Calu3 (cell line): ENCODE measurements at regions not wholly inside any gene's neighbourhood (a gene's known extent, or its start where the extent isn't known, plus 50 kb on each side); places are given as distances from the start of the nearest gene placed in this dataset.

ENCODE experiments used
- BruUV-seq: library from RNA; stranded (reverse); fragments of 400-500 nt; replicated peaks from 2 replicates; lab custom pipeline; 2021; lab: Mats Ljungman, UMichigan
- CTCF ChIA-PET: fragments of 300-600 bp; sonication (Branson Sonifier 250); formaldehyde crosslinking; loops from one replicate; lab custom pipeline; 2022; ENCODE audit warnings: antibody characterized with exemption; lab: Charles Lee
- DNase-seq: peaks from one replicate; pipeline ENCODE4 v3.0.0; 2022
- H3K27ac Mint-ChIP-seq: one replicate; pipeline ENCODE4 v1.8.0; 2022; ENCODE audit warnings: mixed read lengths; ENCODE audit not compliant: unreplicated experiment
- H3K27me3 Mint-ChIP-seq: one replicate; pipeline ENCODE4 v1.8.0; 2022; ENCODE audit warnings: mixed read lengths; ENCODE audit not compliant: unreplicated experiment
- H3K36me3 Mint-ChIP-seq: one replicate; pipeline ENCODE4 v1.8.0; 2022; ENCODE audit warnings: mild to moderate bottlenecking, moderate library complexity, mixed read lengths; ENCODE audit not compliant: insufficient read depth, unreplicated experiment
- H3K4me1 Mint-ChIP-seq: one replicate; pipeline ENCODE4 v1.8.0; 2022; ENCODE audit warnings: mild to moderate bottlenecking, low read depth, mixed read lengths; ENCODE audit not compliant: unreplicated experiment
- H3K4me3 Mint-ChIP-seq: one replicate; pipeline ENCODE4 v1.8.0; 2022; ENCODE audit warnings: mild to moderate bottlenecking, low read depth, moderate library complexity, mixed read lengths; ENCODE audit not compliant: unreplicated experiment
- H3K9me3 Mint-ChIP-seq: one replicate; pipeline ENCODE4 v1.8.0; 2022; ENCODE audit warnings: low read depth, mixed read lengths; ENCODE audit not compliant: unreplicated experiment
- intact Hi-C: fragments of 100-400 bp; cut with micrococcal nuclease; formaldehyde crosslinking; loops from one replicate; pipeline ENCODE4 v1.10.0; 2022; ENCODE audit not compliant: unreplicated experiment
- TF ChIP-seq, protein P1 (sequence below): fragments of 200-600 bp; IDR thresholded peaks from one replicate; pipeline ENCODE4 v1.8.0; 2022; ENCODE audit warnings: antibody characterized with exemption; ENCODE audit not compliant: unreplicated experiment

DNA sequence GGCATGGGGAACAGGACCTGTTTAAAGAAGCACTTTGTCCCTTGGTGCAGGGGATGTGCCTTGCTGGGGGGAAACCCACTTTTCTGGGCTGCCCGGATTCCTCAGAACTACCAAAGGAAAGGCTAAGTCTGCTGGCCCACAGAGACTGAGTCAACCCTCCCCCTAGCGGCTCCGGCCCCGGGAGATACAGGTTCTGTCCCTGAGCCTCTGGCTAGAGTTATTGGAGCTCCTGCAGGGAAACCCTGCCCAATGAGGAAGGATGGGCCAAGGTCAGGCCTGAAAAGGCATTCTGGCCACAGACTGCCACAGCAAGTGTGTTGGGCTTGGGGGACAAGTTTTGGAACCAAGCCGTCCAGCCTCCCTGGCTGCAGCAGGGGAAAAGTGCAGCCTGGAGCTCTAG, 490.9 kb upstream of the ACTRT1 start:
- Mint-ChIP-seq H3K36me3 (no peaks in the 10 kb centered on the region), H3K4me1 (no peaks in the 10 kb centered on the region), H3K27me3 (no peaks in the 10 kb centered on the region), H3K4me3 (no peak overlapping the region), H3K9me3 (peaks cover 23% of the 10 kb centered on the region), H3K27ac (no peak overlapping the region)
- no TSS peak for BruUV-seq
- TF ChIP-seq, protein P1, sequence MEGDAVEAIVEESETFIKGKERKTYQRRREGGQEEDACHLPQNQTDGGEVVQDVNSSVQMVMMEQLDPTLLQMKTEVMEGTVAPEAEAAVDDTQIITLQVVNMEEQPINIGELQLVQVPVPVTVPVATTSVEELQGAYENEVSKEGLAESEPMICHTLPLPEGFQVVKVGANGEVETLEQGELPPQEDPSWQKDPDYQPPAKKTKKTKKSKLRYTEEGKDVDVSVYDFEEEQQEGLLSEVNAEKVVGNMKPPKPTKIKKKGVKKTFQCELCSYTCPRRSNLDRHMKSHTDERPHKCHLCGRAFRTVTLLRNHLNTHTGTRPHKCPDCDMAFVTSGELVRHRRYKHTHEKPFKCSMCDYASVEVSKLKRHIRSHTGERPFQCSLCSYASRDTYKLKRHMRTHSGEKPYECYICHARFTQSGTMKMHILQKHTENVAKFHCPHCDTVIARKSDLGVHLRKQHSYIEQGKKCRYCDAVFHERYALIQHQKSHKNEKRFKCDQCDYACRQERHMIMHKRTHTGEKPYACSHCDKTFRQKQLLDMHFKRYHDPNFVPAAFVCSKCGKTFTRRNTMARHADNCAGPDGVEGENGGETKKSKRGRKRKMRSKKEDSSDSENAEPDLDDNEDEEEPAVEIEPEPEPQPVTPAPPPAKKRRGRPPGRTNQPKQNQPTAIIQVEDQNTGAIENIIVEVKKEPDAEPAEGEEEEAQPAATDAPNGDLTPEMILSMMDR = no peak
- CTCF ChIA-PET = no interaction called here
- intact Hi-C loops = no loop called here
- DNase-seq = no peak

DNA sequence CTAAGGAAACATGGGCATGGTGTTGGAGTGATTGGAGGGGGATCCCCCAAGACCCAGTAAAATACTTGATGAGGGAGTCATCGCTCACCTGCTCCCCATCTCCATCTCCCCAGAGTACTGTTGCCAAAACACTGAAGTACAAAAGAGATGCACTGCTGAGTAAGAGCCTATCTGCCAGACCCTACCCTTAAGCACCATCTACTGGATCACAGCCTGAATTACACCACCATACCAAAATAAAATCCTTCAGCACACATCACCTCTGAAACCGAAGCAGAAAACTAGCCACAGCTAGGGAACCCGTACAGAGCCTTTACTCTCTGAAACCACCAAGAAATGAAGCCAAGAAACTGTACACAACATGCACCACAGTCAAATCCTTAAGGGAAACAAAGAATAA, 466.3 kb upstream of the ACTRT1 start:
- TF ChIP-seq, protein P1 = no peak
- Mint-ChIP-seq H3K36me3 (no peaks in the 10 kb centered on the region), H3K4me1 (no peaks in the 10 kb centered on the region), H3K9me3 (peaks cover 15% of the 10 kb centered on the region), H3K27ac (no peak overlapping the region), H3K4me3 (no peak overlapping the region), H3K27me3 (no peaks in the 10 kb centered on the region)
- intact Hi-C loops = no loop called here
- DNase-seq = no peak
- BruUV-seq = no TSS peak
- CTCF ChIA-PET = no interaction called here

DNA sequence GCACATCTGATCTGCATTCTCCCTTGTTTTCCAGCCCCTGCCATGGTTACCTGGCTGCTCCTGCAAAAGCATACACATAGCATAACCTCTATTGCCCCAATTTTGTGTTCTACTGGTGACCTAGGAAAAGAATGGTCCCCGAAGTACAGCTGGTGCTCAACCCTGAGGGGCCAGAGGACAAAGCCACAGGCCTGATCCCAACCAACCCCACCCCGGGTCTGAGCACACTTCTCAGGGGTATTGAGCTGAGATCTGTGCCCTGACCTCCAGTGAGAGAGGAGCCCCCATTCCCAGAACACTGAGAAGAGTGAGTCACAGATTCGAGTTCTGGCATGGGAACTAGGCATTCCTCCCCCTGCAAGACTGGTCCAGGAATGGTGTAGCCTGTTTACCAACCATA, 465.5 kb upstream of the ACTRT1 start:
- no peak overlapping the region for H3K27ac Mint-ChIP-seq

DNA sequence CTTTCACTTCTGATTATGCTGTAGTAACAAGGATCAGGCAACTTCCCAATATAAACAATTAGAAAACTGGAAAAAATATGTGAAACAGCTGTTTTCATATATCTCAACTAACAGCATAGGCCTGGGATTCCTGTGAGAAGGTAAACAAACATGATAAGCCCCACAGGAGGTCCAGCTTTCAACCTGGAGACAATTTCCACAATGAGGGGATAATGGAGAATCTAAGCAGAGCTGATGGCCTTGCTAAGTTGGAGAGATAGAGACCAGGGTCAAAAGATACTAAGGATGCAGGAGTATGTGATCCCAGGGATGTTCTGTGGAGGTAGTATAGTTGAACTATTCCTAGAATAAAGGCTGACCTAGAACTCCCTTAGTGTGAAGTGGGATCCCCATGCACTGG, 452.3 kb upstream of the ACTRT1 start:
- no TSS peak for BruUV-seq
- H3K36me3 Mint-ChIP-seq = no peaks in the 10 kb centered on the region
- no peaks in the 10 kb centered on the region for H3K4me1 Mint-ChIP-seq
- CTCF ChIA-PET = no interaction called here
- peaks cover 9% of the 10 kb centered on the region for H3K9me3 Mint-ChIP-seq
- H3K4me3 Mint-ChIP-seq = no peak overlapping the region
- H3K27ac Mint-ChIP-seq = no peak overlapping the region
- no peak for DNase-seq
- intact Hi-C loops = no loop called here
- TF ChIP-seq, protein P1 = no peak
- H3K27me3 Mint-ChIP-seq = no peaks in the 10 kb centered on the region

More for the DNA sequence above, 465.5 kb upstream of the ACTRT1 start:
- BruUV-seq = no TSS peak
- DNase-seq = no peak
- no peaks in the 10 kb centered on the region for H3K4me1 Mint-ChIP-seq
- CTCF ChIA-PET = no interaction called here
- H3K36me3 Mint-ChIP-seq = no peaks in the 10 kb centered on the region
- no peaks in the 10 kb centered on the region for H3K27me3 Mint-ChIP-seq
- H3K9me3 Mint-ChIP-seq = peaks cover 15% of the 10 kb centered on the region
- no peak overlapping the region for H3K4me3 Mint-ChIP-seq
- intact Hi-C loops = no loop called here
- TF ChIP-seq, protein P1 = no peak

DNA sequence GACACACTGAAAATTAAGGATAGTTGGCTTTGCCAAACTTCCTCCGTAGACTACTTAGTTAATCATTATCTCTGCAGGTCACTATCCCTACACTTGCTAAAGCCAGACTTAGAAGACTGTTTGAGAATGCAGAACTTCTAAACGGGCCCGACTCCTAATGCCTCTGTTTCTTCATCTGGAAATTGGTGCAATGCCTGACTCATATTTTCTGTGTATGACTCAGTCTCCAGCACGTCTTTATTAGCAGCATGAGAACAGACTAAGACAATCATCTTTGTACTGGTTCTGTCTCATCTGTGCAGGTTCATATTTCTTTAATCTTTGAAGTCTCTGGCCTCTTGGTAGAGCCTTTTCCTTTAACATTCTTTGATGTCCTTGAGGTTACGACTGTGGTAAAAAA, 411.9 kb upstream of the ACTRT1 start:
- Mint-ChIP-seq H3K36me3 (no peaks in the 10 kb centered on the region), H3K4me3 (no peak overlapping the region), H3K27me3 (no peaks in the 10 kb centered on the region), H3K9me3 (peaks cover 12% of the 10 kb centered on the region), H3K4me1 (no peaks in the 10 kb centered on the region), H3K27ac (no peak overlapping the region)
- intact Hi-C loops = no loop called here
- CTCF ChIA-PET = no interaction called here
- no TSS peak for BruUV-seq
- DNase-seq = no peak
- TF ChIP-seq, protein P1 = no peak
